Liver (tissue), 7 donors: ENCODE measurements at regions not wholly inside any gene's neighbourhood (a gene's known extent, or its start where the extent isn't known, plus 50 kb on each side); places are given as distances from the start of the nearest gene placed in this dataset.
A peak's percentile ranks its signal among the peaks of the same experiment; 100 is the strongest.

ENCODE experiments used
- DNase-seq: peaks from one replicate; pipeline ENCODE4 v3.0.0-alpha.2; 2017; ENCODE audit warnings: low spot score
- H3K27ac ChIP-seq, 2 donors: one replicate each; pipeline ENCODE4 v1.7.0; 2013; ENCODE audit warnings: inconsistent platforms in 2 of 2, low read length in 2 of 2, control low read depth in 1 of 2, low read depth in 1 of 2, mild to moderate bottlenecking in 1 of 2
- H3K27me3 ChIP-seq, 4 donors: one replicate each; pipeline versions ENCODE4 v1.6.1 to v1.7.0; 2013; ENCODE audit warnings: low read length in 3 of 4, inconsistent platforms in 1 of 4, mild to moderate bottlenecking in 1 of 4, moderate library complexity in 1 of 4; ENCODE audit not compliant: control insufficient read depth in 4 of 4, insufficient read depth in 4 of 4
- H3K36me3 ChIP-seq, 4 donors: one replicate each; pipeline versions ENCODE4 v1.6.1 to v1.7.0; 2013; ENCODE audit warnings: low read length in 3 of 4, mild to moderate bottlenecking in 3 of 4, low read depth in 1 of 4, moderate library complexity in 1 of 4; ENCODE audit not compliant: control insufficient read depth in 4 of 4, insufficient read depth in 3 of 4
- H3K4me1 ChIP-seq, 4 donors: one replicate each; pipeline versions ENCODE4 v1.6.1 to v1.7.0; 2013; ENCODE audit warnings: low read length in 3 of 4, mild to moderate bottlenecking in 3 of 4, moderate library complexity in 1 of 4; ENCODE audit not compliant: control insufficient read depth in 4 of 4, insufficient read depth in 4 of 4
- H3K4me3 ChIP-seq, 3 donors: one replicate each; pipeline versions ENCODE4 v1.6.1 to v1.7.0; 2013; ENCODE audit warnings: low read length in 3 of 3, control low read depth in 1 of 3, low read depth in 1 of 3, mild to moderate bottlenecking in 1 of 3
- H3K9ac ChIP-seq, 2 donors: one replicate each; pipeline ENCODE4 v1.7.0; 2013; ENCODE audit warnings: low read length in 2 of 2, mild to moderate bottlenecking in 2 of 2, moderate library complexity in 2 of 2, control low read depth in 1 of 2, low read depth in 1 of 2
- H3K9me3 ChIP-seq, 4 donors: one replicate each; pipeline versions ENCODE4 v1.6.1 to v1.7.0; 2013; ENCODE audit warnings: low read length in 3 of 4; ENCODE audit not compliant: control insufficient read depth in 4 of 4
- FOXA1 ChIP-seq: IDR thresholded peaks from 2 replicates; pipeline ENCODE4 v1.6.1; 2016; ENCODE audit warnings: antibody characterized with exemption
- FOXA2 ChIP-seq: IDR thresholded peaks from 2 replicates; pipeline ENCODE4 v1.6.1; 2016; ENCODE audit warnings: antibody characterized with exemption
- GABPA ChIP-seq, 2 donors: IDR thresholded peaks in 1 of 2; conservative IDR thresholded peaks in 1 of 2; 2 replicates each; pipeline ENCODE4 v1.6.1; 2016; ENCODE audit warnings: antibody characterized with exemption in 2 of 2, mild to moderate bottlenecking in 1 of 2, moderate library complexity in 1 of 2
- HNF4A ChIP-seq, 2 donors: conservative IDR thresholded peaks; 2 replicates each; pipeline ENCODE4 v1.6.1; 2016; ENCODE audit warnings: antibody characterized with exemption in 2 of 2, mild to moderate bottlenecking in 2 of 2
- HNF4G ChIP-seq: IDR thresholded peaks from 2 replicates; pipeline ENCODE4 v1.6.1; 2016; ENCODE audit warnings: antibody characterized with exemption
- JUND ChIP-seq, 2 donors: IDR thresholded peaks; 2 replicates each; pipeline ENCODE4 v1.6.1; 2016; ENCODE audit warnings: antibody characterized with exemption in 2 of 2
- NR2F2 ChIP-seq: IDR thresholded peaks from 2 replicates; pipeline ENCODE4 v1.6.1; 2016; ENCODE audit warnings: antibody characterized with exemption
- RAD21 ChIP-seq, 2 donors: IDR thresholded peaks; 2 replicates each; pipeline ENCODE4 v1.6.1; 2016; ENCODE audit warnings: antibody characterized with exemption in 2 of 2, mild to moderate bottlenecking in 2 of 2
- RXRA ChIP-seq, 2 donors: IDR thresholded peaks; 2 replicates each; pipeline ENCODE4 v1.6.1; 2017 to 2018; ENCODE audit warnings: antibody characterized with exemption in 2 of 2, mild to moderate bottlenecking in 1 of 2
- SP1 ChIP-seq: IDR thresholded peaks from 2 replicates; pipeline ENCODE4 v1.6.1; 2018; ENCODE audit warnings: antibody characterized with exemption, mild to moderate bottlenecking
- WGBS: extraction: QIAGEN DNeasy Blood & Tissue Kit; methylation state at CpG from one replicate; pipeline ENCODE4 v1.1.7; 2013; 5-methylcytosine and 5-hydroxymethylcytosine counted together
- TF ChIP-seq, protein P1 (sequence below): IDR thresholded peaks from 2 replicates; pipeline ENCODE4 v1.6.1; 2016; ENCODE audit warnings: antibody characterized with exemption
- TF ChIP-seq, protein P2 (sequence below): IDR thresholded peaks from 2 replicates; pipeline ENCODE4 v1.6.1; 2016; ENCODE audit warnings: antibody characterized with exemption, mild to moderate bottlenecking
- TF ChIP-seq, protein P3 (sequence below): IDR thresholded peaks from 2 replicates; pipeline ENCODE4 v1.6.1; 2016; ENCODE audit warnings: antibody characterized with exemption
- TF ChIP-seq, protein P4 (sequence below): IDR thresholded peaks from 2 replicates; pipeline ENCODE4 v1.6.1; 2016; ENCODE audit warnings: antibody characterized with exemption
- donor health status: healthy.
- donor health status: healthy.
- donor health status: healthy.
- donor health status: healthy.

- WGBS, result 49% methylated on average over 1 of the region's 1 CpG
- Histone ChIP-seq H3K27ac (peak overlapping the region in 1 of 2 donors; percentile 58), H3K27me3 (no peaks in the 10 kb centered on the region), H3K36me3 (no peaks in the 10 kb centered on the region), H3K9ac (no peak overlapping the region), H3K9me3 (no peaks in the 10 kb centered on the region), H3K4me1 (peaks cover 3 to 26% (median 20%) of the 10 kb centered on the region in 4 donors), H3K4me3 (no peak overlapping the region)
- DNase-seq, result no peak
- no peak for TF ChIP-seq HNF4G
- peak; percentile 31 to 35 for TF ChIP-seq RAD21 (IDR thresholded peaks at IDR 0.05)
- TF ChIP-seq, protein P1, sequence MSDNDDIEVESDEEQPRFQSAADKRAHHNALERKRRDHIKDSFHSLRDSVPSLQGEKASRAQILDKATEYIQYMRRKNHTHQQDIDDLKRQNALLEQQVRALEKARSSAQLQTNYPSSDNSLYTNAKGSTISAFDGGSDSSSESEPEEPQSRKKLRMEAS, result no peak
- peak; percentile 35 for TF ChIP-seq SP1
- TF ChIP-seq FOXA2, result peak; percentile 90
- no peak for TF ChIP-seq NR2F2
- peak; percentile 71 to 75 for TF ChIP-seq HNF4A (conservative IDR thresholded peaks at IDR 0.05)
- TF ChIP-seq, protein P2, sequence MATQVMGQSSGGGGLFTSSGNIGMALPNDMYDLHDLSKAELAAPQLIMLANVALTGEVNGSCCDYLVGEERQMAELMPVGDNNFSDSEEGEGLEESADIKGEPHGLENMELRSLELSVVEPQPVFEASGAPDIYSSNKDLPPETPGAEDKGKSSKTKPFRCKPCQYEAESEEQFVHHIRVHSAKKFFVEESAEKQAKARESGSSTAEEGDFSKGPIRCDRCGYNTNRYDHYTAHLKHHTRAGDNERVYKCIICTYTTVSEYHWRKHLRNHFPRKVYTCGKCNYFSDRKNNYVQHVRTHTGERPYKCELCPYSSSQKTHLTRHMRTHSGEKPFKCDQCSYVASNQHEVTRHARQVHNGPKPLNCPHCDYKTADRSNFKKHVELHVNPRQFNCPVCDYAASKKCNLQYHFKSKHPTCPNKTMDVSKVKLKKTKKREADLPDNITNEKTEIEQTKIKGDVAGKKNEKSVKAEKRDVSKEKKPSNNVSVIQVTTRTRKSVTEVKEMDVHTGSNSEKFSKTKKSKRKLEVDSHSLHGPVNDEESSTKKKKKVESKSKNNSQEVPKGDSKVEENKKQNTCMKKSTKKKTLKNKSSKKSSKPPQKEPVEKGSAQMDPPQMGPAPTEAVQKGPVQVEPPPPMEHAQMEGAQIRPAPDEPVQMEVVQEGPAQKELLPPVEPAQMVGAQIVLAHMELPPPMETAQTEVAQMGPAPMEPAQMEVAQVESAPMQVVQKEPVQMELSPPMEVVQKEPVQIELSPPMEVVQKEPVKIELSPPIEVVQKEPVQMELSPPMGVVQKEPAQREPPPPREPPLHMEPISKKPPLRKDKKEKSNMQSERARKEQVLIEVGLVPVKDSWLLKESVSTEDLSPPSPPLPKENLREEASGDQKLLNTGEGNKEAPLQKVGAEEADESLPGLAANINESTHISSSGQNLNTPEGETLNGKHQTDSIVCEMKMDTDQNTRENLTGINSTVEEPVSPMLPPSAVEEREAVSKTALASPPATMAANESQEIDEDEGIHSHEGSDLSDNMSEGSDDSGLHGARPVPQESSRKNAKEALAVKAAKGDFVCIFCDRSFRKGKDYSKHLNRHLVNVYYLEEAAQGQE, result no peak
- TF ChIP-seq RXRA (IDR thresholded peaks at IDR 0.05), result peak; percentile 19 to 54
- TF ChIP-seq GABPA (IDR thresholded peaks at IDR 0.05 in 1 of 2, conservative IDR thresholded peaks at IDR 0.05 in 1 of 2), result no peak
Observed at GRCh38 chr6:115668781-115669180, 391.9 kb downstream of the FRK start.

DNA sequence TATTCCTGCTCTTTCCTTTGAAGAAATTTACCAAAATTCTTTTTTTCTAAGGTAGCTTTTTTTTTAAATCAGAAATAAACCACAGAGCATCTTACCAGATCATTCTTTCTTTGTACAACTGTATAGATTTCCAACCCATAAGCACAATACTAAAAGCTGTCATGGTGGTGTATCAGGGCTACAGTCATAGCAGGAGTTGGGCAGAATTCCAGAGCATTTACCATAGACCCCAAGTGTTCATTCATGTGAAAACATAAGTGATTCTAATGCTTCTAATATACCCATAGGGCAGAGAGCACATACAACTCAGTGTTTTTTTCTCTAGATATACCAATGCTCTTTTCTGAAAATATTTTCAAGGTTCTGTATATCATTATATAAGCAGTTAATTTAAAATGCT lies 392.5 kb downstream of the FRK start:
- H3K9ac ChIP-seq, result no peak overlapping the region
- H3K9me3 ChIP-seq, result no peaks in the 10 kb centered on the region
- H3K27ac ChIP-seq, result peak overlapping the region in 1 of 2 donors; percentile 58
- no peak for DNase-seq
- TF ChIP-seq NR2F2, result no peak
- TF ChIP-seq, protein P3, sequence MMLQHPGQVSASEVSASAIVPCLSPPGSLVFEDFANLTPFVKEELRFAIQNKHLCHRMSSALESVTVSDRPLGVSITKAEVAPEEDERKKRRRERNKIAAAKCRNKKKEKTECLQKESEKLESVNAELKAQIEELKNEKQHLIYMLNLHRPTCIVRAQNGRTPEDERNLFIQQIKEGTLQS, result no peak
- TF ChIP-seq JUND (IDR thresholded peaks at IDR 0.05), result no peak
- no peak for TF ChIP-seq HNF4A (conservative IDR thresholded peaks at IDR 0.05)
- TF ChIP-seq, protein P4, sequence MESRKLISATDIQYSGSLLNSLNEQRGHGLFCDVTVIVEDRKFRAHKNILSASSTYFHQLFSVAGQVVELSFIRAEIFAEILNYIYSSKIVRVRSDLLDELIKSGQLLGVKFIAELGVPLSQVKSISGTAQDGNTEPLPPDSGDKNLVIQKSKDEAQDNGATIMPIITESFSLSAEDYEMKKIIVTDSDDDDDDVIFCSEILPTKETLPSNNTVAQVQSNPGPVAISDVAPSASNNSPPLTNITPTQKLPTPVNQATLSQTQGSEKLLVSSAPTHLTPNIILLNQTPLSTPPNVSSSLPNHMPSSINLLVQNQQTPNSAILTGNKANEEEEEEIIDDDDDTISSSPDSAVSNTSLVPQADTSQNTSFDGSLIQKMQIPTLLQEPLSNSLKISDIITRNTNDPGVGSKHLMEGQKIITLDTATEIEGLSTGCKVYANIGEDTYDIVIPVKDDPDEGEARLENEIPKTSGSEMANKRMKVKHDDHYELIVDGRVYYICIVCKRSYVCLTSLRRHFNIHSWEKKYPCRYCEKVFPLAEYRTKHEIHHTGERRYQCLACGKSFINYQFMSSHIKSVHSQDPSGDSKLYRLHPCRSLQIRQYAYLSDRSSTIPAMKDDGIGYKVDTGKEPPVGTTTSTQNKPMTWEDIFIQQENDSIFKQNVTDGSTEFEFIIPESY, result no peak
- no peak for TF ChIP-seq FOXA1
- peaks cover 3 to 26% (median 20%) of the 10 kb centered on the region in 4 donors for H3K4me1 ChIP-seq
- H3K4me3 ChIP-seq, result no peak overlapping the region
- no peaks in the 10 kb centered on the region for H3K27me3 ChIP-seq
- H3K36me3 ChIP-seq, result no peaks in the 10 kb centered on the region
